ENCODE measurements at regions not wholly inside any gene's neighbourhood (a gene's known extent, or its start where the extent isn't known, plus 50 kb on each side); places are given as distances from the start of the nearest gene placed in this dataset.

DNA sequence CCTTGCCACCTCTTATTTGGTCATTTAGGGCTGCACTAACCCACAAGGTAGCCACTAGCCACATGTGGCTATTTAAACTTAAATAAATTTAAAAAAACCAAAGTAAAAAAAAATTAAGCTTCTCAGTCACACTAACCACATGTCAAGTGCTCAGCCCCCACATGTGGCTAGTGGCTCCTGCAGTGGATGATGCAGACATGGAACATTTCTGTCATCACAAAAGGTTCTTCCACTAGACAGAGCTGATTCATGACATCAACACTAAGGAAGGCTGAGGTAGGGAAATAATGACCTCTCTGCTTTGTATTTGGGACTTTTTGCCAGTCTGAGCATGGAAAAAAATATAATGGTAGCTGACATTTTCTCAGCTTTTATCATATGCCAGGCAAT lies 173.0 kb upstream of the FERMT1 start:
- no peaks in the 10 kb centered on the region for H3K36me3 ChIP-seq (ENCODE audit: control insufficient read depth in 1 of 2, insufficient read depth in 2 of 2, low read length in 2 of 2)
- H3K4me3 ChIP-seq (ENCODE audit: low read depth, low read length): no peak overlapping the region
- H4K8ac ChIP-seq (ENCODE audit: low read depth, low read length): no peak overlapping the region
- no peak overlapping the region for H3K27ac ChIP-seq (ENCODE audit: low read depth, low read length)
- no peak overlapping the region for H2BK12ac ChIP-seq (ENCODE audit: low read length)
- no peak for DNase-seq
- no peak overlapping the region for H3K18ac ChIP-seq (ENCODE audit: low read length)
- no peak overlapping the region for H3K14ac ChIP-seq (ENCODE audit: low read length)
- no peak overlapping the region for H2AK5ac ChIP-seq (ENCODE audit: low read length)
- no peak overlapping the region for H3K4me2 ChIP-seq (ENCODE audit: low read length)
- no peaks in the 10 kb centered on the region for H3K79me2 ChIP-seq (ENCODE audit: control insufficient read depth, insufficient read depth, low read length, poor library complexity)
- H3K23ac ChIP-seq (ENCODE audit: low read length): no peak overlapping the region
- H2BK5ac ChIP-seq (ENCODE audit: low read depth, low read length, poor library complexity): no peak overlapping the region
- no peak overlapping the region for H4K12ac ChIP-seq (ENCODE audit: low read depth, low read length)
- no peaks in the 10 kb centered on the region for H3K9me3 ChIP-seq (ENCODE audit: insufficient read depth, low read depth, low read length)
- H3K4me1 ChIP-seq (ENCODE audit: control insufficient read depth in 1 of 2, insufficient read depth in 2 of 2, low read length in 2 of 2): no peaks in the 10 kb centered on the region
- H3K79me1 ChIP-seq (ENCODE audit: low read length): no peaks in the 10 kb centered on the region
- H3K9ac ChIP-seq (ENCODE audit: low read length): no peak overlapping the region
- H3K4ac ChIP-seq (ENCODE audit: low read depth, low read length): no peak overlapping the region
- no peak overlapping the region for H2AFZ ChIP-seq (ENCODE audit: insufficient read depth, low read length, poor library complexity)
- no peak overlapping the region for H2BK120ac ChIP-seq (ENCODE audit: insufficient read depth, low read length, poor library complexity)
- no peaks in the 10 kb centered on the region for H3K27me3 ChIP-seq (ENCODE audit: insufficient read depth, low read length)
- no peak overlapping the region for H4K91ac ChIP-seq (ENCODE audit: low read depth, low read length)

DNA sequence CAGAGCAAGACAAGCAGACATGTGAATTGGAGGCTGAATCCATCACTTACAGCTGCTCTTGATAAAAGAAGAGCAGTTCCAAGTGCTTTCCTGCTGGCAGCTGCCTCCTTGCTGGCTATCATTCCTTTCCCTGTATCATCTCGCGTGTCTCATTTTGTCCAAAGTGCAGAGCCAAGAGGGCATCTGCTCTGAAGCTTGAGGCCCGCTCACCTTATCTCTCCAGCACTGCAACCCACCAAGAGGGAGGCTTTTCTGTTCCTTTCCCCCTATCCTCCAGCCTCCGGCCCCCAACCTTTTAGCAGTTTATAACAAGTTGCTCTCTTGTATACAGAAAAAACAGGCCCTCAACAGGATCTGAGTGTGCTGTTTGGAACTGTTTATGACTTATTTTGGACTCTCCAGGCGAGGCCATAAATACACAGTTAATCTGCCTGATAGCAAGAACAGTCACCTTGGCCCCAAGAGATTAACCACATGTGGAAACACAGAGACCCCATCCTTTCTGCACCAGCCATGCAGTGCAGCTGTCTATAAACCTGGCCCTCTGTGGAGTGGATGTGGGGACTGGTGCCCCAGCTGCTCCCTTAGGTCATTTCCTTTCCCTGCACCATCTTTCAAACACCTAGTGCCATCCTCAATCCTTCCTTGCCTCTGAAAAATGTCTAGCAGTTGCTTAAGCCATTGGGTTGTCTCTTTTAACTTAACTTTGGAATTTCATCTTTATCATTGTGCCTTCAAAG lies 172.5 kb upstream of the FERMT1 start:
- no CpG with 5 or more reads among the region's 5 CpGs for WGBS (ENCODE audit: extremely low coverage, insufficient coverage, insufficient read length)
- H3K9ac ChIP-seq (ENCODE audit: low read length): no peak overlapping the region

DNA sequence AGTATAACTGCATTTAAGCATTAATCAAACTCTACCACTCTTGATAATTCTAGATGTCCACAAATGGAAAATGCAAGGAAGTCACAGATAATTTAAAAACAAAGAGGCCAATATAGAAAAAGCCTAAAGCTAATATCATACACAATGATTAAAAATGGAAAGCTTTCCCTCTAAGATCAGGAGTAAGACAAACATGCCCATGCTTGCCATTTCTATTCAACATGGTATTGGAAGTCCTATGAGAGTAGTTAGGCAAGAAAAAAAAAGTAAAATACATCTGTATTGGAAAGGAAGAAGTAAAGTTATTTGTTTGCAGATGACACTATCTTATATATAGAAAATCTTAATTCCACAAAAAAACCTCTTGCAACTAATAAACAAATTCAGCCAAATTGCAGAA lies 164.6 kb upstream of the FERMT1 start:
- Histone ChIP-seq H2BK120ac (ENCODE audit: insufficient read depth, low read length, poor library complexity) (no peak overlapping the region), H3K4me1 (ENCODE audit: control insufficient read depth in 1 of 2, insufficient read depth in 2 of 2, low read length in 2 of 2) (no peaks in the 10 kb centered on the region)

More for the DNA sequence above, 172.5 kb upstream of the FERMT1 start:
- Histone ChIP-seq H2AK5ac (ENCODE audit: low read length) (no peak overlapping the region), H2BK120ac (ENCODE audit: insufficient read depth, low read length, poor library complexity) (no peak overlapping the region), H3K23ac (ENCODE audit: low read length) (no peak overlapping the region), H3K79me2 (ENCODE audit: control insufficient read depth, insufficient read depth, low read length, poor library complexity) (no peaks in the 10 kb centered on the region), H3K4me1 (ENCODE audit: control insufficient read depth in 1 of 2, insufficient read depth in 2 of 2, low read length in 2 of 2) (no peaks in the 10 kb centered on the region), H3K27me3 (ENCODE audit: insufficient read depth, low read length) (no peaks in the 10 kb centered on the region), H4K8ac (ENCODE audit: low read depth, low read length) (no peak overlapping the region), H2BK5ac (ENCODE audit: low read depth, low read length, poor library complexity) (no peak overlapping the region), H2AFZ (ENCODE audit: insufficient read depth, low read length, poor library complexity) (no peak overlapping the region), H3K4me2 (ENCODE audit: low read length) (no peak overlapping the region), H4K12ac (ENCODE audit: low read depth, low read length) (no peak overlapping the region), H3K4me3 (ENCODE audit: low read depth, low read length) (no peak overlapping the region), H3K9me3 (ENCODE audit: insufficient read depth, low read depth, low read length) (no peaks in the 10 kb centered on the region), H3K27ac (ENCODE audit: low read depth, low read length) (no peak overlapping the region), H2BK12ac (ENCODE audit: low read length) (no peak overlapping the region), H3K4ac (ENCODE audit: low read depth, low read length) (no peak overlapping the region), H3K79me1 (ENCODE audit: low read length) (no peaks in the 10 kb centered on the region), H4K91ac (ENCODE audit: low read depth, low read length) (no peak overlapping the region), H3K18ac (ENCODE audit: low read length) (no peak overlapping the region), H3K36me3 (ENCODE audit: control insufficient read depth in 1 of 2, insufficient read depth in 2 of 2, low read length in 2 of 2) (no peaks in the 10 kb centered on the region), H3K14ac (ENCODE audit: low read length) (no peak overlapping the region)
- DNase-seq: no peak

DNA sequence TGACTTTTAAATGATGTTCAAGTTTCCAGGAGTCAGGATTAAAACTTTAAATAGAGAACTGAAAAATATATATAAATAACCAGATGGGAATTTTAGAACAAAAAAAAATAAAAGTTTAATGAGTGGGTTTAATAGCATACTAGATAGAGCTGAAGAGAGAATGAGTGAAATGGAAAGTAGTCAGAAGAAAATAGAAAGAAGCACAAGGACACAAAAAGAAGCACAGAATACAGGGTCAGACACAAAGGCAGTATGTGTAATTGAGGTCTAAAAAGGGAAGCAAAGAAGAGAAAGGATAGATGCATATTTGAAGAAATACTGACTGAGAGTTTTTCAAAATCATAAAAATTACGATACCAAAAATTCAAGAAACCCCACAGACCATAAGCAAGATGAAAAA lies 159.8 kb upstream of the FERMT1 start:
- H2BK12ac ChIP-seq (ENCODE audit: low read length): no peak overlapping the region
- no peak overlapping the region for H4K8ac ChIP-seq (ENCODE audit: low read depth, low read length)
- no peak overlapping the region for H2BK120ac ChIP-seq (ENCODE audit: insufficient read depth, low read length, poor library complexity)
- H3K79me1 ChIP-seq (ENCODE audit: low read length): no peaks in the 10 kb centered on the region
- H2BK5ac ChIP-seq (ENCODE audit: low read depth, low read length, poor library complexity): no peak overlapping the region
- H3K9me3 ChIP-seq (ENCODE audit: insufficient read depth, low read depth, low read length): no peaks in the 10 kb centered on the region
- H3K4me2 ChIP-seq (ENCODE audit: low read length): no peak overlapping the region
- no CpG with 5 or more reads among the region's 1 CpG for WGBS (ENCODE audit: extremely low coverage, insufficient coverage, insufficient read length)
- H3K4me3 ChIP-seq (ENCODE audit: low read depth, low read length): no peak overlapping the region
- no peak overlapping the region for H3K23ac ChIP-seq (ENCODE audit: low read length)
- H3K18ac ChIP-seq (ENCODE audit: low read length): no peak overlapping the region
- no peak overlapping the region for H3K4ac ChIP-seq (ENCODE audit: low read depth, low read length)
- H2AK5ac ChIP-seq (ENCODE audit: low read length): no peak overlapping the region
- H2AFZ ChIP-seq (ENCODE audit: insufficient read depth, low read length, poor library complexity): no peak overlapping the region
- no peak overlapping the region for H4K12ac ChIP-seq (ENCODE audit: low read depth, low read length)
- H3K4me1 ChIP-seq (ENCODE audit: control insufficient read depth in 1 of 2, insufficient read depth in 2 of 2, low read length in 2 of 2): no peaks in the 10 kb centered on the region
- H4K91ac ChIP-seq (ENCODE audit: low read depth, low read length): no peak overlapping the region
- H3K36me3 ChIP-seq (ENCODE audit: control insufficient read depth in 1 of 2, insufficient read depth in 2 of 2, low read length in 2 of 2): no peaks in the 10 kb centered on the region
- no peak overlapping the region for H3K14ac ChIP-seq (ENCODE audit: low read length)
- H3K9ac ChIP-seq (ENCODE audit: low read length): no peak overlapping the region
- no peaks in the 10 kb centered on the region for H3K27me3 ChIP-seq (ENCODE audit: insufficient read depth, low read length)
- no peak overlapping the region for H3K27ac ChIP-seq (ENCODE audit: low read depth, low read length)
- no peaks in the 10 kb centered on the region for H3K79me2 ChIP-seq (ENCODE audit: control insufficient read depth, insufficient read depth, low read length, poor library complexity)
- DNase-seq: no peak

More for the DNA sequence above, 164.6 kb upstream of the FERMT1 start:
- H2BK5ac ChIP-seq (ENCODE audit: low read depth, low read length, poor library complexity): no peak overlapping the region
- H3K14ac ChIP-seq (ENCODE audit: low read length): no peak overlapping the region
- H4K91ac ChIP-seq (ENCODE audit: low read depth, low read length): no peak overlapping the region
- no peaks in the 10 kb centered on the region for H3K36me3 ChIP-seq (ENCODE audit: control insufficient read depth in 1 of 2, insufficient read depth in 2 of 2, low read length in 2 of 2)
- no peak overlapping the region for H4K8ac ChIP-seq (ENCODE audit: low read depth, low read length)
- no peaks in the 10 kb centered on the region for H3K27me3 ChIP-seq (ENCODE audit: insufficient read depth, low read length)
- H3K9me3 ChIP-seq (ENCODE audit: insufficient read depth, low read depth, low read length): no peaks in the 10 kb centered on the region
- no peaks in the 10 kb centered on the region for H3K79me1 ChIP-seq (ENCODE audit: low read length)
- H2AFZ ChIP-seq (ENCODE audit: insufficient read depth, low read length, poor library complexity): no peak overlapping the region
- DNase-seq: no peak
- H3K4me2 ChIP-seq (ENCODE audit: low read length): no peak overlapping the region
- H2AK5ac ChIP-seq (ENCODE audit: low read length): no peak overlapping the region
- no peak overlapping the region for H2BK12ac ChIP-seq (ENCODE audit: low read length)
- no peak overlapping the region for H3K23ac ChIP-seq (ENCODE audit: low read length)
- H3K79me2 ChIP-seq (ENCODE audit: control insufficient read depth, insufficient read depth, low read length, poor library complexity): no peaks in the 10 kb centered on the region
- no peak overlapping the region for H3K4me3 ChIP-seq (ENCODE audit: low read depth, low read length)
- no peak overlapping the region for H3K18ac ChIP-seq (ENCODE audit: low read length)
- no peak overlapping the region for H4K12ac ChIP-seq (ENCODE audit: low read depth, low read length)
- H3K9ac ChIP-seq (ENCODE audit: low read length): no peak overlapping the region
- no peak overlapping the region for H3K4ac ChIP-seq (ENCODE audit: low read depth, low read length)
- no peak overlapping the region for H3K27ac ChIP-seq (ENCODE audit: low read depth, low read length)

All from trophoblast cell (in vitro differentiated cells and primary cell).